Trophoblast cell (in vitro differentiated cells and primary cell): ENCODE measurements at regions not wholly inside any gene's neighbourhood (a gene's known extent, or its start where the extent isn't known, plus 50 kb on each side); places are given as distances from the start of the nearest gene placed in this dataset.

Experiments used
- DNase-seq, 2 donors: peaks; one replicate each; pipeline ENCODE4 v3.0.0-alpha.2; 2016
- H2AFZ ChIP-seq: 2 replicates; pipeline ENCODE4 v1.6.1; 2013; ENCODE audit warnings: low read length, moderate library complexity, mild to moderate bottlenecking; ENCODE audit not compliant: insufficient read depth, poor library complexity
- H2AK5ac ChIP-seq: 2 replicates; pipeline ENCODE4 v1.6.1; 2013; ENCODE audit warnings: mild to moderate bottlenecking, low read length
- H2BK120ac ChIP-seq: 2 replicates; pipeline ENCODE4 v1.6.1; 2013; ENCODE audit warnings: low read length, mild to moderate bottlenecking, moderate library complexity; ENCODE audit not compliant: insufficient read depth, poor library complexity
- H2BK12ac ChIP-seq: 2 replicates; pipeline ENCODE4 v1.6.1; 2013; ENCODE audit warnings: mild to moderate bottlenecking, low read length, moderate library complexity
- H2BK5ac ChIP-seq: 2 replicates; pipeline ENCODE4 v1.6.1; 2013; ENCODE audit warnings: low read length, low read depth, moderate library complexity, mild to moderate bottlenecking; ENCODE audit not compliant: poor library complexity
- H3K14ac ChIP-seq: 2 replicates; pipeline ENCODE4 v1.6.1; 2013; ENCODE audit warnings: mild to moderate bottlenecking, low read length
- H3K18ac ChIP-seq: 2 replicates; pipeline ENCODE4 v1.6.1; 2013; ENCODE audit warnings: mild to moderate bottlenecking, low read length
- H3K23ac ChIP-seq: 2 replicates; pipeline ENCODE4 v1.6.1; 2013; ENCODE audit warnings: low read length
- H3K27ac ChIP-seq: 2 replicates; pipeline ENCODE4 v1.5.1; 2013; ENCODE audit warnings: low read depth, mild to moderate bottlenecking, inconsistent platforms, low read length, moderate library complexity
- H3K27me3 ChIP-seq: 2 replicates; pipeline ENCODE4 v1.6.1; 2013; ENCODE audit warnings: inconsistent platforms, mild to moderate bottlenecking, low read length, moderate library complexity; ENCODE audit not compliant: insufficient read depth
- H3K36me3 ChIP-seq, 2 experiments: 1 replicate in 1 of 2; 2 replicates in 1 of 2; pipeline ENCODE4 v1.6.1; 2013; ENCODE audit warnings: low read length in 2 of 2, mild to moderate bottlenecking in 2 of 2, moderate library complexity in 1 of 2; ENCODE audit not compliant: insufficient read depth in 2 of 2, control insufficient read depth in 1 of 2
- H3K4ac ChIP-seq: 2 replicates; pipeline ENCODE4 v1.6.1; 2013; ENCODE audit warnings: low read depth, mild to moderate bottlenecking, low read length, moderate library complexity
- H3K4me1 ChIP-seq, 2 experiments: 1 replicate in 1 of 2; 2 replicates in 1 of 2; pipeline ENCODE4 v1.6.1; 2013; ENCODE audit warnings: low read length in 2 of 2, mild to moderate bottlenecking in 2 of 2, moderate library complexity in 1 of 2; ENCODE audit not compliant: insufficient read depth in 2 of 2, control insufficient read depth in 1 of 2
- H3K4me2 ChIP-seq: 2 replicates; pipeline ENCODE4 v1.6.1; 2013; ENCODE audit warnings: inconsistent platforms, mild to moderate bottlenecking, low read length, moderate library complexity
- H3K4me3 ChIP-seq: 2 replicates; pipeline ENCODE4 v1.5.1; 2013; ENCODE audit warnings: mild to moderate bottlenecking, low read depth, low read length, inconsistent platforms
- H3K79me1 ChIP-seq: one replicate; pipeline ENCODE4 v1.6.1; 2013; ENCODE audit warnings: low read length
- H3K79me2 ChIP-seq: 2 replicates; pipeline ENCODE4 v1.6.1; 2013; ENCODE audit warnings: low read length, mild to moderate bottlenecking; ENCODE audit not compliant: control insufficient read depth, insufficient read depth, poor library complexity
- H3K9ac ChIP-seq: 2 replicates; pipeline ENCODE4 v1.6.1; 2013; ENCODE audit warnings: mild to moderate bottlenecking, low read length
- H3K9me3 ChIP-seq: 2 replicates; pipeline ENCODE4 v1.6.1; 2013; ENCODE audit warnings: low read depth, mild to moderate bottlenecking, control low read depth, inconsistent platforms, low read length; ENCODE audit not compliant: insufficient read depth
- H4K12ac ChIP-seq: 2 replicates; pipeline ENCODE4 v1.6.1; 2013; ENCODE audit warnings: low read depth, mild to moderate bottlenecking, low read length, moderate library complexity
- H4K8ac ChIP-seq: 2 replicates; pipeline ENCODE4 v1.6.1; 2013; ENCODE audit warnings: low read depth, mild to moderate bottlenecking, low read length, moderate library complexity
- H4K91ac ChIP-seq: one replicate; pipeline ENCODE4 v1.6.1; 2013; ENCODE audit warnings: low read depth, mild to moderate bottlenecking, low read length, moderate library complexity
- WGBS: extraction: QIAGEN DNeasy Blood & Tissue Kit; methylation state at CpG from one replicate; pipeline ENCODE4 v1.1.7; 2013; ENCODE audit warnings: missing lambda C conversion rate; ENCODE audit not compliant: insufficient read length, insufficient coverage; ENCODE audit errors: extremely low coverage; 5-methylcytosine and 5-hydroxymethylcytosine counted together

DNA sequence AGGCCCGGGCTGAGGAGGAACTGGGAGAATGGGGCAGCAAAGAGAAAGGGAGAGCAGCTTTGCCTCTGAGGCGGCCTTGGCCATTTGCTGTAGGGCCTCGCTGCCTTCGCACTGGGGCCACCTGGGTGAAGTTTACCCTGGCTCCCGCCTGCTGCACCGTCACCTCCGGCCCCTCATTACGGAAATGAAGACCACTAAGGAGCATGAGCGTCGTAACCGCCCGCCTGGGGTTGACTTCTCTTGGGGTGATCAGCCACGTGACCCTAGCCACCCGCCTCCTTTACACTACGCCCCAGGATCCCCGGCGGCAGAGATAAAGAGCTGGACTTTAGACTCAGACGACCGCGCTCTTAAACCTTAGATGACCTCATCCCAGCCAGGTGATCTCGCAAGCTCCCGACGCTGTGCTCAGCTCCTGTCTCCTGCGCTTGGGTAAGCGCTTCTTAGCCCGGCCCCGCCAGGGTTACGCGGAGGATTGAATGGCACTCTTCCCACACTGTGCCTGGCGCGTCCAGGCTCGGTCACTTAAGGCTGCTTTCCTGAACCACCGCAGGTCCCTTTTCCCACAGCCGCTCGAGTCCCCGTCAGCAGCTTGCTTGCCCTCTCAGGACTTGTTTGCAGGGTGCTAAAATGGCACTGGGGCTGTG lies 107.9 kb upstream of the LARP1 start:
- H2BK120ac ChIP-seq, result no peak overlapping the region
- H3K4ac ChIP-seq, result no peak overlapping the region
- no peaks in the 10 kb centered on the region for H3K79me2 ChIP-seq
- H3K9me3 ChIP-seq, result peaks cover 3% of the 10 kb centered on the region
- peaks cover 9% of the 10 kb centered on the region in 2 experiments for H3K4me1 ChIP-seq
- H2BK12ac ChIP-seq, result peak overlapping the region; percentile 35
- H3K14ac ChIP-seq, result no peak overlapping the region
- H3K9ac ChIP-seq, result peak overlapping the region; percentile 14
- H3K36me3 ChIP-seq, result no peaks in the 10 kb centered on the region
- peak overlapping the region; percentile 66 for H3K4me2 ChIP-seq
- peak overlapping the region; percentile 51 for H4K8ac ChIP-seq
- H3K27ac ChIP-seq, result no peak overlapping the region
- WGBS, result no CpG with 5 or more reads among the region's 36 CpGs
- DNase-seq, result peak; percentile 45 to 70
- peak overlapping the region; percentile 8 for H2AFZ ChIP-seq
- no peak overlapping the region for H2BK5ac ChIP-seq
- no peak overlapping the region for H4K12ac ChIP-seq
- H3K4me3 ChIP-seq, result peak overlapping the region; percentile 41
- no peak overlapping the region for H3K23ac ChIP-seq
- no peaks in the 10 kb centered on the region for H3K27me3 ChIP-seq
- no peak overlapping the region for H2AK5ac ChIP-seq
- H3K79me1 ChIP-seq, result peaks cover 4% of the 10 kb centered on the region
- peak overlapping the region; percentile 7 for H3K18ac ChIP-seq
- H4K91ac ChIP-seq, result no peak overlapping the region

DNA sequence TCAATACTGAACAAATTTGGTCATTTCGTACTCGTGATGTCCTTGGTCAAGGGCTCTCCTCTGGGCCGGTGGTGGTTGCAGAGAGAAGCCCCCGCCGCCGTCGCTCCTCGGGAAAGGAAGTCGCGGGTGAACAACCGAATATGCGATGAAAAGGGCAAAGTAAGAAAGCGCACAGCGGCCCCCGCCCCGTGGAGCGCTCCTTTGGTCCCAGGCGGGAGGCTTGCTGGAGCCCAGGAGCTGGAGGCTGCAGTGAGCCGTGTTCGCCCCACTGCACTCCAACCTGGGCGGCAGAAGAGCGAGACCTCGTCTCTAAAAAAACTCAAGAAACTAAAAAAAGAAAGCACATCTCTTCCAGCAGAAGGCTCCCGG lies 108.4 kb upstream of the LARP1 start:
- no peaks in the 10 kb centered on the region for H3K27me3 ChIP-seq
- no peak overlapping the region for H3K9ac ChIP-seq
- no peak overlapping the region for H2BK120ac ChIP-seq
- no peaks in the 10 kb centered on the region for H3K36me3 ChIP-seq
- no peak overlapping the region for H3K18ac ChIP-seq
- H3K4me1 ChIP-seq, result peaks cover 9% of the 10 kb centered on the region in 2 experiments
- H3K79me1 ChIP-seq, result peaks cover 4% of the 10 kb centered on the region
- no peaks in the 10 kb centered on the region for H3K79me2 ChIP-seq
- no peak overlapping the region for H4K91ac ChIP-seq
- peak overlapping the region; percentile 66 for H3K4me2 ChIP-seq
- DNase-seq, result no peak
- peaks cover 3% of the 10 kb centered on the region for H3K9me3 ChIP-seq
- H3K14ac ChIP-seq, result no peak overlapping the region
- no peak overlapping the region for H3K27ac ChIP-seq
- H2AFZ ChIP-seq, result no peak overlapping the region
- H4K12ac ChIP-seq, result no peak overlapping the region
- no CpG with 5 or more reads among the region's 24 CpGs for WGBS
- no peak overlapping the region for H2AK5ac ChIP-seq
- no peak overlapping the region for H3K23ac ChIP-seq
- no peak overlapping the region for H4K8ac ChIP-seq
- no peak overlapping the region for H3K4ac ChIP-seq
- no peak overlapping the region for H3K4me3 ChIP-seq
- no peak overlapping the region for H2BK12ac ChIP-seq
- H2BK5ac ChIP-seq, result no peak overlapping the region

DNA sequence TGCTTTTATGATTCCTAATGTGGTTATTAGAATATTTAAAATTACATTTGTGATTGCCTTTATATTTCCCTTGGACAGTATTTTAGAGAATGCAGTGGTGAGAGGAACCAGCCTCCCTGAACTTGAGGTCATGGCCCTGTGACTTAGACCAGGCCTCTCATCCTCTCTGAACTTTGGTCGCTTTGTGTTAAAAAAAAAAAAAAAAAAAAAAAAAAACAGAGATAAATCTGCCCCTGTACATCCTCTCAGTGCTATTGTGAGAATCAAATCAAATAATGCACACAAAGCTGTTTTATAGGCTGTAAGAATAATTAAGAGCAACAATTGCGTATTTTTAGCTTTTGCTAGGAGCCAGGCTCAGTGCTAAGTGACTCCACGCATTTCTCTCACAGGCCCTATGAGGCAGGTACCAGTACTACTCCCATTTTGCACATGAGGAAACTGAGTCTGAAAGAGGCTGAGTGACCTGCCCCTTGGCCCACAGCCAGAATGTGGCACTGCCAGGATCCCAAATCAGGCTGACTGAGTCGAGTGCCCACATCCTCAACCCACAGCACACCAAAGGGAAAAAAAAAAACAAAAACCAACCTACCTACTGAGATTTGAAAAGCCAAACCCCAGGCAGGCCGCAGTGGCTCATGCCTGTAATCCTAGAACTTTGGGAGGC lies 110.3 kb upstream of the LARP1 start:
- Histone ChIP-seq H3K79me2 (no peaks in the 10 kb centered on the region), H4K91ac (no peak overlapping the region), H2AFZ (no peak overlapping the region), H2BK120ac (no peak overlapping the region), H3K9me3 (peaks cover 3% of the 10 kb centered on the region), H3K18ac (no peak overlapping the region), H3K36me3 (no peaks in the 10 kb centered on the region), H2BK12ac (no peak overlapping the region), H3K4me3 (no peak overlapping the region), H2AK5ac (no peak overlapping the region), H3K79me1 (peaks cover 4% of the 10 kb centered on the region), H3K4ac (no peak overlapping the region), H3K9ac (no peak overlapping the region), H3K27me3 (no peaks in the 10 kb centered on the region), H4K8ac (no peak overlapping the region), H4K12ac (no peak overlapping the region), H3K14ac (no peak overlapping the region), H3K27ac (no peak overlapping the region), H3K4me2 (no peak overlapping the region), H3K23ac (no peak overlapping the region), H2BK5ac (no peak overlapping the region), H3K4me1 (peaks cover 9% of the 10 kb centered on the region in 2 experiments)
- DNase-seq, result no peak
- WGBS, result no CpG with 5 or more reads among the region's 5 CpGs

- Histone ChIP-seq H3K27ac (no peak overlapping the region), H2BK12ac (no peak overlapping the region), H2BK5ac (no peak overlapping the region), H3K14ac (no peak overlapping the region), H3K79me1 (peaks cover 2% of the 10 kb centered on the region), H2BK120ac (no peak overlapping the region), H3K4me3 (no peak overlapping the region), H4K12ac (no peak overlapping the region), H3K27me3 (no peaks in the 10 kb centered on the region), H2AK5ac (no peak overlapping the region), H2AFZ (no peak overlapping the region), H3K4ac (no peak overlapping the region), H3K9ac (no peak overlapping the region), H4K91ac (no peak overlapping the region), H3K23ac (no peak overlapping the region), H3K79me2 (no peaks in the 10 kb centered on the region), H3K4me2 (no peak overlapping the region), H3K9me3 (peaks cover 3% of the 10 kb centered on the region), H3K18ac (no peak overlapping the region), H4K8ac (no peak overlapping the region), H3K36me3 (no peaks in the 10 kb centered on the region), H3K4me1 (peaks cover 7% of the 10 kb centered on the region in 2 experiments)
- DNase-seq, result peak in 1 of 2 donors; percentile 24
- no CpG with 5 or more reads among the region's 12 CpGs for WGBS
Measured at GRCh38 chr5:154642499-154643245, 112.5 kb upstream of the LARP1 start.
